ENCODE measurements at regions not wholly inside any gene's neighbourhood (a gene's known extent, or its start where the extent isn't known, plus 50 kb on each side); places are given as distances from the start of the nearest gene placed in this dataset.

GRCh38 chr15:70510433-70510832 lies 252.9 kb downstream of the UACA start:
- H3K36me3 ChIP-seq (ENCODE audit: insufficient read depth, low read length) = no peaks in the 10 kb centered on the region; the same call in 1 of the 2 replicates
- no peak for DNase-seq (ENCODE audit: low spot score)
- H3K4me1 ChIP-seq (ENCODE audit: insufficient read depth, low read length, poor library complexity, severe bottlenecking) = peaks cover 14% of the 10 kb centered on the region
- H3K9me2 ChIP-seq (ENCODE audit: insufficient read depth, low read length) = no peaks in the 10 kb centered on the region
- intact Hi-C loops (cut with micrococcal nuclease; ENCODE audit: unreplicated experiment) = loop anchor here (5.0 kb wide), 1 partner anchor 48 kb away; no protein-coding TSS in a partner anchor
- H4K20me1 ChIP-seq (ENCODE audit: insufficient read depth, low read length) = no peaks in the 10 kb centered on the region
- no TSS peak for BruUV-seq (replicated peaks)
- H3K9me3 ChIP-seq (ENCODE audit: low read length) = peaks cover 23% of the 10 kb centered on the region; the same call in 1 of the 2 replicates
- no peak overlapping the region for H3K4me3 ChIP-seq (ENCODE audit: low read depth, low read length, poor library complexity, severe bottlenecking)
- no peaks in the 10 kb centered on the region for H3K79me2 ChIP-seq (ENCODE audit: insufficient read depth, low read depth, low read length)
- no peak overlapping the region for H3K4me2 ChIP-seq (ENCODE audit: low read length)
- ChIA-PET CTCF (ENCODE audit: unreplicated experiment) (no interaction called here), POLR2A (no interaction called here)
- H3K27ac ChIP-seq (ENCODE audit: low read depth, low read length, poor library complexity, severe bottlenecking) = no peak overlapping the region
- TF ChIP-seq EZH2phosphoT487 (IDR thresholded peaks at IDR 0.05; ENCODE audit: borderline replicate concordance, low read depth, low read length) (no peak), CTCF (conservative IDR thresholded peaks at IDR 0.05; ENCODE audit: low read length) (no peak)
- no peak overlapping the region for H2AFZ ChIP-seq (ENCODE audit: low read length)

- ChIA-PET CTCF (ENCODE audit: unreplicated experiment) (interaction anchor here (1.0 kb wide), 1 partner anchor 36 kb away, joined by 3 read pairs; no protein-coding TSS in a partner anchor), POLR2A (no interaction called here)
- Histone ChIP-seq H3K36me3 (ENCODE audit: insufficient read depth, low read length) (no peaks in the 10 kb centered on the region; the same call in 1 of the 2 replicates), H3K9me2 (ENCODE audit: insufficient read depth, low read length) (no peaks in the 10 kb centered on the region), H3K4me1 (ENCODE audit: insufficient read depth, low read length, poor library complexity, severe bottlenecking) (peaks cover 21% of the 10 kb centered on the region), H3K4me2 (ENCODE audit: low read length) (no peak overlapping the region), H3K27ac (ENCODE audit: low read depth, low read length, poor library complexity, severe bottlenecking) (no peak overlapping the region), H4K20me1 (ENCODE audit: insufficient read depth, low read length) (no peaks in the 10 kb centered on the region), H3K4me3 (ENCODE audit: low read depth, low read length, poor library complexity, severe bottlenecking) (no peak overlapping the region), H3K79me2 (ENCODE audit: insufficient read depth, low read depth, low read length) (no peaks in the 10 kb centered on the region), H3K9me3 (ENCODE audit: low read length) (peaks cover 23% of the 10 kb centered on the region; the same call in 1 of the 2 replicates), H2AFZ (ENCODE audit: low read length) (no peak overlapping the region)
- BruUV-seq (replicated peaks) = no TSS peak
- TF ChIP-seq CTCF (conservative IDR thresholded peaks at IDR 0.05; ENCODE audit: low read length) (no peak), EZH2phosphoT487 (IDR thresholded peaks at IDR 0.05; ENCODE audit: borderline replicate concordance, low read depth, low read length) (no peak)
- intact Hi-C loops (cut with micrococcal nuclease; ENCODE audit: unreplicated experiment) = loop anchor here (5.0 kb wide), 1 partner anchor 47 kb away; no protein-coding TSS in a partner anchor
- no peak for DNase-seq (ENCODE audit: low spot score)
Measured at GRCh38 chr15:70509731-70510143, 253.6 kb downstream of the UACA start.

- H2AFZ ChIP-seq (ENCODE audit: low read length) = no peak overlapping the region
- DNase-seq (ENCODE audit: low spot score) = no peak
- H3K9me3 ChIP-seq (ENCODE audit: low read length) = peaks cover 23% of the 10 kb centered on the region; the same call in 1 of the 2 replicates
- no peaks in the 10 kb centered on the region for H3K79me2 ChIP-seq (ENCODE audit: insufficient read depth, low read depth, low read length)
- H3K27ac ChIP-seq (ENCODE audit: low read depth, low read length, poor library complexity, severe bottlenecking) = no peak overlapping the region
- H4K20me1 ChIP-seq (ENCODE audit: insufficient read depth, low read length) = no peaks in the 10 kb centered on the region
- no peak overlapping the region for H3K4me2 ChIP-seq (ENCODE audit: low read length)
- no peak for TF ChIP-seq CTCF (conservative IDR thresholded peaks at IDR 0.05; ENCODE audit: low read length)
- no peak for TF ChIP-seq EZH2phosphoT487 (IDR thresholded peaks at IDR 0.05; ENCODE audit: borderline replicate concordance, low read depth, low read length)
- CTCF ChIA-PET (ENCODE audit: unreplicated experiment) = interaction anchor here (1.0 kb wide), 1 partner anchor 36 kb away, joined by 3 read pairs; no protein-coding TSS in a partner anchor
- H3K4me3 ChIP-seq (ENCODE audit: low read depth, low read length, poor library complexity, severe bottlenecking) = no peak overlapping the region
- no peaks in the 10 kb centered on the region; the same call in 1 of the 2 replicates for H3K36me3 ChIP-seq (ENCODE audit: insufficient read depth, low read length)
- no TSS peak for BruUV-seq (replicated peaks)
- POLR2A ChIA-PET = no interaction called here
- peaks cover 25% of the 10 kb centered on the region for H3K4me1 ChIP-seq (ENCODE audit: insufficient read depth, low read length, poor library complexity, severe bottlenecking)
- no peaks in the 10 kb centered on the region for H3K9me2 ChIP-seq (ENCODE audit: insufficient read depth, low read length)
- intact Hi-C loops (cut with micrococcal nuclease; ENCODE audit: unreplicated experiment) = no loop called here
Measured at GRCh38 chr15:70509282-70509662, 254.1 kb downstream of the UACA start.

Data from OCI-LY7 (cell line).